Adipocyte (in vitro differentiated cells): ENCODE measurements at regions not wholly inside any gene's neighbourhood (a gene's known extent, or its start where the extent isn't known, plus 50 kb on each side); places are given as distances from the start of the nearest gene placed in this dataset.
A peak's percentile ranks its signal among the peaks of the same experiment; 100 is the strongest.

Source experiments
- DNase-seq: peaks from one replicate; pipeline ENCODE4 v3.0.0-alpha.2; 2015; ENCODE audit warnings: low read depth
- H3K27me3 ChIP-seq: replicated peaks from 2 replicates; pipeline ENCODE4 v1.7.0; 2013; ENCODE audit warnings: mild to moderate bottlenecking, low read length, moderate library complexity; ENCODE audit not compliant: control insufficient read depth, insufficient read depth
- H3K36me3 ChIP-seq: 2 replicates; pipeline ENCODE4 v1.7.0; 2013; ENCODE audit warnings: low read length, mild to moderate bottlenecking, moderate library complexity; ENCODE audit not compliant: control insufficient read depth, insufficient read depth, severe bottlenecking
- H3K4me1 ChIP-seq: 2 replicates; pipeline ENCODE4 v1.7.0; 2013; ENCODE audit warnings: mild to moderate bottlenecking, low read length, moderate library complexity; ENCODE audit not compliant: control insufficient read depth, insufficient read depth
- H3K4me3 ChIP-seq: 2 replicates; pipeline ENCODE4 v1.7.0; 2013; ENCODE audit warnings: mild to moderate bottlenecking, low read length, moderate library complexity
- H3K9ac ChIP-seq: 2 replicates; pipeline ENCODE4 v1.7.0; 2013; ENCODE audit warnings: mild to moderate bottlenecking, low read length, moderate library complexity
- H3K9me3 ChIP-seq: 2 replicates; pipeline ENCODE4 v1.7.0; 2013; ENCODE audit warnings: mild to moderate bottlenecking, low read length, moderate library complexity; ENCODE audit not compliant: control insufficient read depth

DNA sequence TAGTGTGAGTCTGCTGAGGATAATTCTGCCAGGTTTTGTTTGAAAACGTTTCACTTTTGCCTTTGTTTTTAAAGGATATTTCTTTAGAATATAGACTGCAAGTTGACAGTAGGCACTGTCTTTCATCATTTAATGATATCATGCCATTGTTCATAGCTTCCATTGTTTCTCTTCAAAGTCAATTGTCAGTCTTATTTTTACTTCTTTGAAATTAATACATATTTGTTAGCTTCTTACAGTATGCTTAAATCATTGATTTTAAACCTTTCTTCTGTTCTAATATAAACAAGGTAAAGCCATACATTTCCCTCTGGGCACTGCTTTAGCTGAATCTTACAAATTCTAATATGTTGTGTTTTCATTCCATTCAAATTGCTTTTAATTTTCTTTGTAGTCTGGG is 62.3 kb upstream of the PARVA start:
- Histone ChIP-seq H3K36me3 (no peaks in the 10 kb centered on the region), H3K4me3 (no peak overlapping the region), H3K4me1 (peaks cover 14% of the 10 kb centered on the region), H3K9me3 (peaks cover 24% of the 10 kb centered on the region), H3K9ac (no peak overlapping the region), H3K27me3 (no peaks in the 10 kb centered on the region)
- DNase-seq = no peak

DNA sequence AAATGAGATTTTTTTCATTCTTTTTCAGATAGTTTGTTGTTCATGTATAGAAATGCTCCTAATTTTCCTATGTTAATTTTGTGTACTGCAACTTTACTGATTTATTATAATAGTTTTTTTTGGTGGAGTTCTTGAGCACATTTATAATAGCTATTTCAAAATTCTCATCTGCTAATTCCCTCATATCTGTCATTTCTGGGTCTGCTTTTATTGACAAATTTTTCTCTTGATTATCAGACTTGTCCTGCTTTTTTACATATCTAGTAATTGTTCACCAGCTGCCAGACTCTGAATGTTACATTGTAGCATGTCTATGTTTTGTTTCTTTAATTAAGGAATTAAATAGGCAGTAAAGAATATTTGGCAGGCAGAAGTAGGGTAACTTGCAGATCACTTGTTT is 60.9 kb upstream of the PARVA start:
- Histone ChIP-seq H3K4me1 (peaks cover 14% of the 10 kb centered on the region), H3K36me3 (no peaks in the 10 kb centered on the region), H3K4me3 (no peak overlapping the region), H3K27me3 (no peaks in the 10 kb centered on the region), H3K9ac (no peak overlapping the region), H3K9me3 (peaks cover 24% of the 10 kb centered on the region)
- DNase-seq = no peak

DNA sequence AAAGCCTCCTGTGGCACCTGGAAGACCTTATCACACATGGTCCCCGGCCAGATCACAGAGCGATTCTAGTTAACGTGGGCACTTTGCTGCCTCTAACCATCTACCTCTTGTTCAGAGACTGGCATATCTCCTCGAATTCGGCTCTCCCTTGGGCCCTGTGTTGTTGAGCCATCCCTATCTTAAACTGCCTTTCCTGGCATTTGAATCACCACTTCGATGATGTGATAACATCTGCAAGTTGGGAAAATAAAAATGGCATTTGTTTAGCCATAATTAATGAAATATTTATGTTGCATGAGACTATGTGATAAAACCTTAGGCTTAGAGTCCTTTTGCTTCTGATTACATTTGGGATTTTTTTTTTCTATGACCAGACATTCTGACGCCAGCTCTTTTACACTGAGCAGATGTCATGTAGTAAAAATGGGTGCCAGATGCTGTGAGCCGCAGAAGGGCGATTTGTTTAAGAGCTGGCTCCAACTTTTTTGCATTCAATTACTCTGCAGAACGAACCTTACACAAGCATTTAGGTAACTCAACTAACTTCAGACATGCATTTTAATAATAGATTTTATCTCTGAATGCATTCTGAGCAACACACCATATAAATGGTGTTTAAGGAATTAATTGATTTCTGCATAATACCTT is 58.5 kb upstream of the PARVA start:
- H3K9me3 ChIP-seq = peaks cover 24% of the 10 kb centered on the region
- no peaks in the 10 kb centered on the region for H3K27me3 ChIP-seq
- DNase-seq = peak; percentile 82
- peak overlapping the region; percentile 20 for H3K4me3 ChIP-seq
- H3K9ac ChIP-seq = no peak overlapping the region
- peaks cover 14% of the 10 kb centered on the region for H3K4me1 ChIP-seq
- H3K36me3 ChIP-seq = no peaks in the 10 kb centered on the region

DNA sequence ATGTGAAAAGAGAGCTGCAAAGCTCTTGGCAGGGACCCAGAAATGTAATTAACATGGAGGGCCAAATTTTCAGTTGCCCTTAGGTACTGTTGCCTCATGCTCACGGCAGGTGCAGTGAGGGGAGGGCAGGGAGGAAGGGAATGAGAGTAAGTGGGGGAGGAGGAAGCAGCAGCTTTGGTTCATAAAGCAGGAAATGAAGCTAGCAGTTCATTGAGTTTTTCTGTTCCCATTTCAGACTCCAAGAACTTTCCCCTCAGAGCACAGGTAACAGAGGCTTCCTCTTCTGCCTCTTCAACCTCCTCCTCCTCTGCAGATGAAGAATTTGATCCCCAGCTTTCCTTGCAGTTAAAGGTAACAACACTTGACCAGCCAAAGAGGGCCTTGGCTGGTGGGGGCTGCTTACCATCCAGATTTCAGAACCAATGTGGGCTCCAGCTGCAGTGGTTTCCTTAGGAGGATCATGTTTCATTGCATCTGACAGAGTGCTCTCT is 57.9 kb upstream of the PARVA start:
- H3K9me3 ChIP-seq = peaks cover 24% of the 10 kb centered on the region
- DNase-seq = peak; percentile 21
- H3K4me3 ChIP-seq = peak overlapping the region; percentile 20
- no peaks in the 10 kb centered on the region for H3K27me3 ChIP-seq
- H3K4me1 ChIP-seq = peaks cover 14% of the 10 kb centered on the region
- H3K9ac ChIP-seq = no peak overlapping the region
- no peaks in the 10 kb centered on the region for H3K36me3 ChIP-seq

DNA sequence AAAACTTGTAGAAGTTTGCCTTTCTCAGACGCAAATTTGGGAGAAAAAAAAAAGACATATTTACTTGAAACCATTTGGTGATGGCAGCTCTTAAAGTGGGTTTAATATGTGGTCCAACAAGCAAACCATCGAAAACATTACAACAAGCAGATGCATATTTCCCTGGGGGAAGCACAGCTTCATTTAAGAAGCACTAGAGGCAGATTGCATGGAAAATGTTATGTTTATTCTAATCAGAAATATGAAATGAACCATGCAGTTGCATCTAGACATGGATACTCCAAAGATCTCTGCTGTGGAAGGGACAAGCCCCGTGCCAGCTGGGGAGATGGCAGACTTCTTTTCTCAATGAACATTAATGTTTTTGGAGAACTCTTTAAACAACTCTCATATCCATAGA is 57.4 kb upstream of the PARVA start:
- H3K9me3 ChIP-seq = peaks cover 20% of the 10 kb centered on the region
- H3K4me3 ChIP-seq = no peak overlapping the region
- no peaks in the 10 kb centered on the region for H3K27me3 ChIP-seq
- H3K9ac ChIP-seq = no peak overlapping the region
- DNase-seq = peak; percentile 36
- H3K4me1 ChIP-seq = peaks cover 14% of the 10 kb centered on the region
- no peaks in the 10 kb centered on the region for H3K36me3 ChIP-seq

DNA sequence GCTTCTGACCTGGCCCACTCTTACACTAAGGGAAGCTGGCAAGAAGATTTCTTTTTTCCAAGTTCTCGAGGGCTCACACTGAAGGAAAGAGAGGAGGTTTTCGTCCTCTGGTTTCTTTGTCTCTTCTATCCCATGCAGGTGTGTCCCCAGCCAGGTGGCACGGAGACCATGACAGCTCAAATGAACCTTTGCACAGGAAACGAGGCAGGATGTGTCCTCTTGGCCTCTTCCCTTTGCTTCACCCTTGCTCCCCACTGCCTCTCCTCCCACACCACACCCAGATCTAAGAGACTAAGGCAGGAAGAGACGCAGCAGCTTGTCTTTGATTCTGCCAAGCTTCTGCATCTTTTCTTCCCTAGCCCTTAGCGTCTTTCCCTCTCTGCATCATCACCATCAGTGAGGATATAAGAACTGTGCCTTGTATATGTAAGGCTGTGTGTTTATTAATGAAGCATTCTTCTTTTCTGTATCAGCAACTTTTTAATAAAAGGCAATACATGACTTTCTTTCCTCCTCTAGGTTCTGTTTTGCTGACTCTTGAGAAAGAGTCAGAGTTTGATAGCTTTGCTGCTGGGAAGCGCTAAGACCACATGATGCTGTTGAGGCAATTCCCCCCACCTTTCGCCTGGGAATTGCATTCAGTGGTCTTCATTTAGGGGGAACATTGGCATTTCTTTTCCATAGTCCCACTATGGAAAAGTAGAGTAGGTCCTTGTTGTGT is 56.0 kb upstream of the PARVA start:
- H3K4me1 ChIP-seq = peaks cover 14% of the 10 kb centered on the region
- H3K36me3 ChIP-seq = no peaks in the 10 kb centered on the region
- peaks cover 7% of the 10 kb centered on the region for H3K9me3 ChIP-seq
- H3K27me3 ChIP-seq = no peaks in the 10 kb centered on the region
- no peak overlapping the region for H3K9ac ChIP-seq
- H3K4me3 ChIP-seq = no peak overlapping the region
- DNase-seq = no peak

DNA sequence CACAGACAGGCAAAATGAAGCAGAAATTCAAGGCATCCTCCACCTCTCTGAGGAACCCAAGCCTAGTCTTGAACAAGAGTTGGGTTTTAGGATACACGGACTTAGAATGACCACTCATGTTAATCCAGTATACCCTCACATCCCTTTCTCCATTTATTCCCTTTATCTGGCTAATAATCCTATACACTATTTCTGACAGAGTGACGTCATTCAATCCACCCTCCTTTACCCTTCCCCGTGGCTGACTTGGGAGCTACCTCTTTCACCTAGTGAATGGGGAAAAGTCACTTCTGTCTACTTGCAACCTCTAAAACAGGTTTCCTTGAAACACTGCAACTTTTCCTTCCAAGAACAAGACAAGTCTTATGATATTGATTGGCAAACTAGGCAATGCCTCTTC is 52.8 kb upstream of the PARVA start:
- DNase-seq = no peak
- H3K27me3 ChIP-seq = no peaks in the 10 kb centered on the region
- H3K36me3 ChIP-seq = no peaks in the 10 kb centered on the region
- no peaks in the 10 kb centered on the region for H3K9me3 ChIP-seq
- no peak overlapping the region for H3K9ac ChIP-seq
- peaks cover 1% of the 10 kb centered on the region for H3K4me1 ChIP-seq
- H3K4me3 ChIP-seq = no peak overlapping the region
